HG02970 (cell line): ENCODE measurements at regions not wholly inside any gene's neighbourhood (a gene's known extent, or its start where the extent isn't known, plus 50 kb on each side); places are given as distances from the start of the nearest gene placed in this dataset.
"Not testable (repeated sequence)": the region's sequence is repeated elsewhere in the genome, so short reads cannot be mapped to it uniquely, and the experiment has no call there.

Source experiments
- ATAC-seq: cut with Tn5 transposase; IDR thresholded peaks from one replicate; pipeline ENCODE4 v1.9.1; 2021; ENCODE audit warnings: mild to moderate bottlenecking, moderate library complexity, moderate number of reproducible peaks; ENCODE audit not compliant: unreplicated experiment, low FRiP score

- ATAC-seq: no peak
Measured at GRCh38 chr4:157702831-157703230, 470.0 kb downstream of the GASK1B start.

DNA sequence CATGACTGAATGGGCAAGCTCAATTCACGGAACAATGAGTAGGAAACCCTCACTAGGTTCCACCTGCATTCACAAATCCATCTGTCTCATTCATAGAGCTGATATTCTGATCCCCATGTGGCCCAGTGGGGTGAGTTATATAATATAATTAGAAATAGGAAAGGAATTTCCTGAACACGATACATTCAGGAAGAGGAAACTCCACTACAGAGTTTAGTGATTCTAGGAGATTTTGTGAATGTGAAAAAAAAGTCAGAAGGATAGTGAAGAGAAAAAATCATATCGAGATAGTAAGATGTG lies 471.2 kb downstream of the GASK1B start:
- no peak for ATAC-seq

- no peak for ATAC-seq
Measured at GRCh38 chr4:157700898-157701694, 471.7 kb downstream of the GASK1B start.

- ATAC-seq: no peak
Measured at GRCh38 chr4:157689476-157689875, 468.9 kb downstream of the GRIA2 start.

DNA sequence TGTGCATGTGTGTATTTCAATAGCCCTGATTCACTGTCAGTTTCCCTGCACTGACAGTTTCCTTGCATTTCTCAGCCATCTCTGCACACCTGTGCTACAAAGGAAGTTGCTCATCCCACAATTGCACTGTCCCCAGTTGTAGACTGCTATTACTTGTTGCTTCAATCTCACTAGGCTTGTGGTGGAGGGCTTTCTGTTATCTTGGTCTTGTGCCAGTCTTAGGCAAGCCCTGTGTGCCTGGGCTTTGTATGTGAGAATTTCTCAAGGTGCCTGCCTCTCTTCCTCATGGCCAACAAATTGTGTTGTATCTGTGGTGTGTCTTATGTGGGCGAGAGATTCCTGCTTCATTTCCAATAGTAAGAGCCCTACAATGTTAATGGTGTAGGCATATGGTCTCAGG lies 467.4 kb downstream of the GRIA2 start:
- no peak for ATAC-seq

DNA sequence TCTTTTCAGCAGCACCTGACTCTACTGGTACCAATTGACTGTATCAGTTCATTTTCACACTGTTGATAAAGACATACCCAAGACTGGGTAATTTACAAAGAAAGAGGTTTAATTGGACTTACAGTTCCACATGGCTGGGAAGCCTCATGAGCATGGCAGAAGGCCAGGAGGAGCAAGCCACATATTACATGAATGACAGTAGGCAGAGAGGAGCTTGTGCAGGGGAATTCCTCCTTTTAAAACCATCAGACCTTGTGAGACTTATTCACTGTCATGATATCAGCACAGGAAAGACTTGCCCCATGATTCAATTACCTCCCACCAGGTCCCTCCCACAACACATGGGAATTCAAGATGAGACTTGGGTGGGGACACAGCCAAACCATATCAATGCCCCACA lies 458.8 kb downstream of the GRIA2 start:
- not testable (repeated sequence) for ATAC-seq

DNA sequence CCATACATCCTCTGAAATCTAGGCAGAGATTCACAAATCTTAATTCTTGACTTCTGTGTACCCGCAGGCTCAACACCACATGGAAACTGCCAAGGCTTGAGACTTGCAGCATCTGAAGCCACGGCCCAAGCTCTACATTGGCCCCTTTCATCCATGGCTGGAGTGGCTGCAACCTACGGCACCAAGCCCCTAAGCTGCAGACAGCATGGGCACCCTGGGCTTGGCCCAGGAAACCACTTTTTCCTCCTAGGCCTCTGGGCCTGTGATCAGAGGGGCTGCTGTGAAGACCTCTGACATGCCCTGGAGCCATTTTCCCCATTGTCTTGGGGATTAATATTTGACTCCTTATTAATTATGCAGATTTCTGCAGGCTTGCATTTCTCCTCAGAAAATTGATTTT lies 457.9 kb downstream of the GRIA2 start:
- ATAC-seq: no peak

GRCh38 chr4:157674699-157675098 lies 454.2 kb downstream of the GRIA2 start:
- no peak for ATAC-seq

DNA sequence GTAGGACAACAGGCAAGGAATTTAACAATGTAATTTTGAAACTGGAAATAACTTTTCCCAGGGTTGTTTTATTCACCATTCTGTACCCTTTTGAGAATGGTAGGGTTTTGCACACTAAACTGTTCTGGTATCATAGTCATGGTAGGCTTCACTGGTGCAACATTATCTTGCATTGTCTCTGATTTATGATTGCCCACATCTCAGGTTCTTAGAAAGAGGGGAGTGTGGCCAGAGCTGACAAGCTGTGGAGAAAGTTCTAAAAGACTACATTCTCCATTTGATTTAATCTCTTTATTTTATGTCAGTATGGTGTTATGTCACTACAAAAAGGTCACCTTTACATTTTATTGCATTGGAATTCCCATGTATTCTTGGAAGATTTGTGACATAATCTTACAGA lies 447.3 kb downstream of the GRIA2 start:
- no peak for ATAC-seq

DNA sequence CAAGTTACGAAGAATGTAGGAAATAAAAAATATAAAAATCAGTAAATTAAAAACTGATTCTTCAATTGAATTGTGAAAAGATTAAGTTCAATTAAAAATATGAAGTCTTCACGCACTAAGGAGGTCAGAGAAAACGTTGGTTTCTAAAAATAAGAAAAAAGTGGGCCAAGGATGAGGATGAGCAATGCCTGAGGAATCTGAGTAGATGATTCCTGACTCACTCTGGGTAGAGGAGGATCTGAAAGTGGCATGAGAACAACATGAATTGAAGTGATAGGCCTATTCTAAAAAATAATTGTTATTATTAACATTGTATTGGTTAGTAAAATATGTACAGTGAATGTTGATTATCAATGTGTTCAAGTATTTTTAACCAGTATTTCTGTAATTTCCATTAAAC lies 444.2 kb downstream of the GRIA2 start:
- no peak for ATAC-seq

- ATAC-seq: no peak
Measured at GRCh38 chr4:157655096-157655809, 434.7 kb downstream of the GRIA2 start.

DNA sequence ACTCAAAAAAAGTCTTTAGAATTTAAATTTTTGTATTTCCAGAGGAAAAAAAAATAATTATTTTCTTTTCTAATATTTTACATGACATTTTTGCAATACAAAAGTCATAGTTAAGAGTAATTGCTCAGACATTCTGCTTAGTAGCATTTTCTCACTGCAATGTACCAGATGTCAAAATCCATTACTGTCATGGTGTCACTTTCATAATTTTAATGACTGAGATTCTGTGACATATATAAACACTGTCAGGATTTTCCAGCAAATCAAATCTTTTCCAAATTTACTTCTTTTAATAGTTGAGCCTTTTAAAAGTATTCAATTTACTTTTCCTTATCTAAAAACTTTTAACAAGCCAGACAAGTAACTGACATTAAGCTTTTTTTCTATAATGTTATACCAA lies 422.7 kb downstream of the GRIA2 start:
- ATAC-seq: no peak

DNA sequence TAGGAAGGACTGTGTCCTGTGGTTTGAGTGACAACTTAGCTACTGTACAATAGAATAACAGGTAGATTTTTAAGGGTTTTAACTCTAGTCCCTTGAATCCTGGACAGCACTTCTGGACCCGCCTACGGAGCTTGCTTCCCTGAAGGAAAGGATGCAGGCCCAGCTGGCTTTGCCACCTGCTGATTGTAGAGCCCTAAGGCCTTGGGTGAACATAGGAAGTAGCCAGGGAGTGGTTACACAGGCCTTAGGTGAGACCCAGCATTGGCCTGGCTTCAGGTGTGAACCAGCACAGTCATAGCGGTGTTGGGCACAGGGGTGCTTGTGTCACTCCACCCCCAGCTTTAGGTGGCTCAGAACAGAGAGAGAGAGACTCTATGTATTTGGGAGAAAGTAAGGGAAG lies 413.5 kb downstream of the GRIA2 start:
- no peak for ATAC-seq

GRCh38 chr4:157616741-157617472 lies 396.4 kb downstream of the GRIA2 start:
- no peak for ATAC-seq

GRCh38 chr4:157607996-157608395 lies 387.5 kb downstream of the GRIA2 start:
- ATAC-seq: no peak

DNA sequence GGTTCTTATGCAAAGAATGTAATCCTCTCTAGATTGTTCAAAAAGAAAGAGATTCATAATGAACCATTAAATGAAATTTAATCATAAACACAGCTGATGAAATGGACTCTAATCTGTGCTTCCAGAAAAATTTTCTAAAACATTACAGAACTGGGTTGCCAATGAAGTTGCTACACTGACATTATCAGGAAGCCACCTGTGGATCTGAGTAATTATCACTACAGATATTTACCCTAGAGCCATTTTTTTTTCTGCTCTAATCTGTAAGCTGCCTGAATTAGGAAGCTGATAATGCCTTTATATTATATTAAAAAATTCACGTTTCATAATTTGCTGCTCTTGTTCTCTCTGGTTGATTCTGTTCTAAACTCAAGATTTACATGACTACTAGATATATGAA lies 380.1 kb downstream of the GRIA2 start:
- no peak for ATAC-seq

GRCh38 chr4:157591245-157591644 lies 370.7 kb downstream of the GRIA2 start:
- ATAC-seq: no peak

- no peak for ATAC-seq
Measured at GRCh38 chr4:157590679-157591078, 370.2 kb downstream of the GRIA2 start.

GRCh38 chr4:157587681-157588423 lies 367.3 kb downstream of the GRIA2 start:
- ATAC-seq: no peak

- ATAC-seq: no peak
Measured at GRCh38 chr4:157582141-157582540, 361.6 kb downstream of the GRIA2 start.

- ATAC-seq: no peak
Measured at GRCh38 chr4:157576671-157577217, 356.2 kb downstream of the GRIA2 start.
